Heart left ventricle (tissue), 16 donors: ENCODE measurements at regions not wholly inside any gene's neighbourhood (a gene's known extent, or its start where the extent isn't known, plus 50 kb on each side); places are given as distances from the start of the nearest gene placed in this dataset.

Experiments
- ATAC-seq, 4 donors: fragments of 200-7000 bp; cut with Tn5 transposase; one replicate each; pipeline ENCODE4 v1.9.1; 2020 to 2022; ENCODE audit warnings: moderate library complexity in 4 of 4, mild to moderate bottlenecking in 3 of 4, moderate number of reproducible peaks in 1 of 4
- DNase-seq, 5 donors: peaks; one replicate each; pipeline ENCODE4 v3.0.0-alpha.2; 2020
- H3K27ac ChIP-seq, 12 donors: fragments of 200-600 bp; sonication (generic) in 4 of 12; one replicate each; pipeline versions ENCODE4 v1.5.0 to v1.8.0; 2016 to 2022; ENCODE audit warnings: mild to moderate bottlenecking in 2 of 12
- H3K27me3 ChIP-seq, 9 donors: fragments of 200-600 bp; sonication (generic) in 2 of 9; one replicate each; pipeline versions ENCODE4 v1.5.1 to v1.8.0; 2016 to 2022; ENCODE audit warnings: mild to moderate bottlenecking in 3 of 9
- H3K36me3 ChIP-seq, 9 donors: fragments of 200-600 bp; sonication (generic) in 2 of 9; one replicate each; pipeline versions ENCODE4 v1.5.0 to v1.8.0; 2018 to 2022; ENCODE audit warnings: mild to moderate bottlenecking in 2 of 9
- H3K4me1 ChIP-seq, 12 donors: fragments of 200-600 bp; sonication (generic) in 4 of 12; one replicate each; pipeline versions ENCODE4 v1.5.0 to v1.8.0; 2016 to 2022; ENCODE audit warnings: mild to moderate bottlenecking in 3 of 12
- H3K4me3 ChIP-seq, 12 donors: fragments of 200-600 bp; sonication (generic) in 4 of 12; one replicate each; pipeline versions ENCODE4 v1.5.0 to v1.8.0; 2017 to 2022; ENCODE audit warnings: mild to moderate bottlenecking in 9 of 12, moderate library complexity in 4 of 12
- H3K9me3 ChIP-seq, 12 donors: fragments of 200-600 bp; sonication (generic) in 4 of 12; one replicate each; pipeline versions ENCODE4 v1.5.0 to v1.8.0; 2016 to 2022; ENCODE audit warnings: mild to moderate bottlenecking in 1 of 12
- CTCF ChIP-seq, 12 donors: fragments of 200-600 bp; sonication (generic) in 4 of 12; IDR thresholded peaks; one replicate each; pipeline versions ENCODE4 v1.5.0 to v1.8.0; 2018 to 2022; ENCODE audit warnings: antibody characterized with exemption in 12 of 12, mild to moderate bottlenecking in 5 of 12
- POLR2A ChIP-seq, 2 donors: fragments of 450-650 bp; IDR thresholded peaks; one replicate each; pipeline ENCODE4 v1.6.1; 2017; ENCODE audit warnings: antibody characterized with exemption in 2 of 2, mild to moderate bottlenecking in 2 of 2, moderate library complexity in 2 of 2
- WGBS, 4 donors: extraction: QIAGEN DNeasy Blood & Tissue Kit in 2 of 4; methylation state at CpG; one replicate each; pipeline versions ENCODE4 v1.1.5 to v1.1.7; 2013 to 2018; 5-methylcytosine and 5-hydroxymethylcytosine counted together
- intact Hi-C, 10 donors: fragments of 100-400 bp; cut with DNase I; formaldehyde crosslinking; loops; one replicate each; pipeline versions ENCODE4 v1.11.1 to v1.14.2; 2022
- donor health status: ischemic (EF 13 %, LVEDD 7.1; RV severe dilation, severe dysfunction).
- donor health status: healthy with polysubstance abuse.
- donor health status: DM: no; HTN: yes; CAD: no.
- donor health status: DM: no; HTN: no; CAD: no.
- donor health status: ischemic (EF 25% LVEDD 6.9; RV normal size, moderate dysfunction).
- donor health status: ischemic (EF 25% LVEDD 5.7; RV mildly dilated, moderate dysfunction).
- donor health status: healthy.
- donor health status: DM: yes; HTN: yes; CAD: no.
- donor health status: ischemic (EF 35%, LVEDD 5.7; RV mildly dilated, moderate dysfunction).
- donor health status: nonischemic (EF 11% LVEDD 7.7; RV severe dilation, severe dysfunction).
- donor health status: DM: yes; HTN: yes; CAD: no.
- donor health status: PGD.
- donor health status: ischemic (EF 29% LVEDD 5.4; RV normal size, mild dysfunction).
- donor health status: nonischemic (EF 23%, LVEDD 6.1; RV moderate dilation, normal function).

- intact Hi-C loops, result loop anchor here in 7 of 10 donors (2.0 to 10.0 kb wide), 6 partner anchors 82 to 288 kb away; partner anchors contain the start of genes C21orf91 (in 5 of the 7) and BTG3 (in 1 of the 7)
- peaks cover 0 to 15% (median 0%) of the 10 kb centered on the region in 12 donors for H3K9me3 ChIP-seq
- TF ChIP-seq POLR2A (IDR thresholded peaks at IDR 0.05), result no peak
- peak in 2 of 12 donors; percentile 5 to 7 for TF ChIP-seq CTCF (IDR thresholded peaks at IDR 0.05)
- no peak overlapping the region for H3K4me3 ChIP-seq
- H3K4me1 ChIP-seq, result peaks cover 0 to 19% (median 13%) of the 10 kb centered on the region in 12 donors
- 39 to 49% (median 43%) methylated on average over 8 of the region's 8 CpGs for WGBS, 4 donors
- DNase-seq (peak; percentile 28 to 67 (median 60)), ATAC-seq (peak; percentile 51 to 77 (median 62))
- H3K27ac ChIP-seq, result peak overlapping the region in 11 of 12 donors; percentile 6 to 87 (median 59)
- H3K36me3 ChIP-seq, result no peaks in the 10 kb centered on the region
- H3K27me3 ChIP-seq, result no peaks in the 10 kb centered on the region
Observed at GRCh38 chr21:17900281-17900989, 81.3 kb upstream of the C21orf91 start.

DNA sequence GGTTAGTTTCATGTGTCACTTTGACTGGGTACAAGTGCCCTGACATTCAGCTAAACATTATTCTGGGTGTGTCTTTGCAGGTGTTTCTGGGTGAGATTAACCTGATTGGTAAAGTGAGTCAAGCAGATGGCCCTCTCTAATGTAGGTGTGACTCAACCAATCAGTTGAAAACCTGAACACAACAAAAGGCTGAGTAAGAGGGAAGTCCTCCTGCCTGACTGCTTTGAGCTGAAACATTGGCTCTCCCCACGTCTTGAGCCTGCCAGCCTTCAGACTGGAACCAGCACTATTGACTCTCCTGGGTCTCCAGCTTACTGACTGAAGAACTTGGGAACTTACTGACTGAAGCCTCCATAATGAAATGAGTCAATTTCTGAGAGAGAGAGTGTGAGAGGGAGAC is 70.0 kb upstream of the C21orf91 start:
- no peaks in the 10 kb centered on the region for H3K4me1 ChIP-seq
- no peaks in the 10 kb centered on the region for H3K36me3 ChIP-seq
- intact Hi-C loops, result no loop called here
- H3K4me3 ChIP-seq, result no peak overlapping the region
- H3K27ac ChIP-seq, result no peak overlapping the region
- no peaks in the 10 kb centered on the region for H3K27me3 ChIP-seq
- ATAC-seq (no peak), DNase-seq (no peak)
- TF ChIP-seq CTCF (IDR thresholded peaks at IDR 0.05), result no peak
- TF ChIP-seq POLR2A (IDR thresholded peaks at IDR 0.05), result no peak
- WGBS, 4 donors, result 65 to 81% (median 74%) methylated on average over 1 of the region's 1 CpG
- no peaks in the 10 kb centered on the region for H3K9me3 ChIP-seq

DNA sequence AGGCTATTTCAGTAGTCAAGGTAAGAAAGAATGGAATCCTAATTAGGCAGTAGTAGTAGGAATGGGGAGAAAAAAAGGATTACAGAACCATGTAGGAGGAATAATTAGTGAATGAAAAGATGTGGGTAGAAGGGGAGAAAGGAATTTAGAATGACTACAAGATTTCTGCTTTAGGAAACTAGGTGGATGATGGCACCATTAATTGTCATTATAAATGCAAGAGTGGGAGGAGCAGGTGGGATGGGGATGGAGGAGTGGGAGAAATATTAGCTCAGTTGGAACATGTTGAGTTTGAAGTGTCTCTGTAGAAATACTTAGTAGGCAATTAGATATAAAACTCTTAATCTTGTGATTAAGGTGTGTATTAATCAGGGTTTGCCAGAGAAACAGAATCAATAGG is 50.0 kb upstream of the C21orf91 start:
- ATAC-seq (no peak), DNase-seq (no peak)
- TF ChIP-seq POLR2A (IDR thresholded peaks at IDR 0.05) (no peak), CTCF (IDR thresholded peaks at IDR 0.05) (no peak)
- Histone ChIP-seq H3K27ac (no peak overlapping the region), H3K9me3 (peaks cover 0 to 10% (median 0%) of the 10 kb centered on the region in 12 donors), H3K4me3 (no peak overlapping the region), H3K4me1 (peaks cover 0 to 6% (median 0%) of the 10 kb centered on the region in 12 donors), H3K36me3 (no peaks in the 10 kb centered on the region), H3K27me3 (no peaks in the 10 kb centered on the region)
- intact Hi-C loops, result no loop called here
